K562 (cell line): ENCODE measurements at regions not wholly inside any gene's neighbourhood (a gene's known extent, or its start where the extent isn't known, plus 50 kb on each side); places are given as distances from the start of the nearest gene placed in this dataset.

Source experiments
- ATAC-seq: fragments of 200-7000 bp; cut with Tn5 transposase; 3 replicates; pipeline ENCODE4 v1.9.1; 2020; ENCODE audit warnings: moderate library complexity
- BruUV-seq: library from RNA; stranded (reverse); fragments of 400-500 nt; replicated peaks from 2 replicates; lab custom pipeline; 2021; lab: Mats Ljungman, UMichigan
- CTCF ChIA-PET: fragments of 300-600 bp; formaldehyde crosslinking; extraction: SDS; loops from one replicate; lab custom pipeline; 2021; ENCODE audit warnings: low intra/inter-chr PET ratio; lab: Yijun Ruan, JAX
- POLR2A ChIA-PET: fragments of 300-600, 350-650 bp; sonication (Branson Sonifier 250); formaldehyde crosslinking; extraction: SDS; loops from one replicate; lab custom pipeline; 2021; ENCODE audit warnings: antibody characterized with exemption, inconsistent platforms; lab: Yijun Ruan, JAX
- DNase-seq, 4 experiments: peaks; one replicate each; pipeline versions ENCODE4 v3.0.0 to v3.0.0-alpha.2; 2011 to 2018; ENCODE audit warnings: low spot score in 3 of 4, mixed read lengths in 3 of 4; ENCODE audit errors: extremely low read depth in 1 of 4
- FAIRE-seq: peaks from 2 replicates; lab custom pipeline; 2011; peaks lifted over from hg19 to GRCh38; lab: Jason Lieb, UNC
- H2AFZ ChIP-seq: 2 replicates; pipeline ENCODE4 v1.6.0; 2011; ENCODE audit warnings: low read depth, low read length, control low read depth, inconsistent platforms
- H3K27ac ChIP-seq: fragments of 200-600 bp; 3 replicates; pipeline ENCODE4 v1.8.0; 2011; ENCODE audit warnings: low read depth, mild to moderate bottlenecking, control low read depth, inconsistent platforms, low read length, moderate library complexity, mixed read lengths; ENCODE audit errors: extremely low read depth
- H3K27me3 ChIP-seq, 2 experiments: fragments of 300-600 bp in 1 of 2; 2 replicates in 1 of 2; 3 replicates in 1 of 2; pipeline versions ENCODE4 v1.6.0 to v1.8.0; 2011; ENCODE audit warnings: inconsistent platforms in 2 of 2, low read length in 2 of 2, mild to moderate bottlenecking in 1 of 2, mixed read lengths in 1 of 2, moderate library complexity in 1 of 2; ENCODE audit not compliant: control insufficient read depth in 2 of 2, insufficient read depth in 2 of 2
- H3K36me3 ChIP-seq: fragments of 300-600 bp; 3 replicates; pipeline ENCODE4 v1.8.0; 2011; ENCODE audit warnings: mild to moderate bottlenecking, low read length, inconsistent platforms; ENCODE audit not compliant: control insufficient read depth, insufficient read depth
- H3K4me1 ChIP-seq, 2 experiments: fragments of 200-600 bp in 1 of 2; replicated peaks in 1 of 2; 2 replicates in 1 of 2; 3 replicates in 1 of 2; pipeline versions ENCODE4 v1.5.1 to v1.8.0; 2011; ENCODE audit warnings: inconsistent platforms in 2 of 2, low read length in 2 of 2, mild to moderate bottlenecking in 1 of 2, mixed read lengths in 1 of 2, moderate library complexity in 1 of 2; ENCODE audit not compliant: control insufficient read depth in 2 of 2, insufficient read depth in 2 of 2
- H3K4me2 ChIP-seq: 2 replicates; pipeline ENCODE4 v1.6.1; 2011; ENCODE audit warnings: low read length, control low read depth, inconsistent platforms, mixed read lengths; ENCODE audit not compliant: insufficient read depth
- H3K4me3 ChIP-seq: fragments of 200-600 bp; sonication (generic), shearing (Covaris generic); 2 replicates; pipeline ENCODE4 v1.5.1; 2016; ENCODE audit warnings: control low read depth, inconsistent platforms
- H3K79me2 ChIP-seq: fragments of 200-600 bp; 3 replicates; pipeline ENCODE4 v1.8.0; 2011; ENCODE audit warnings: low read length, inconsistent platforms; ENCODE audit not compliant: control insufficient read depth, insufficient read depth
- H3K9ac ChIP-seq, 2 experiments: 2 replicates each; pipeline versions ENCODE4 v1.6.0 to v1.6.1; 2011; ENCODE audit warnings: low read depth in 2 of 2, low read length in 2 of 2, control low read depth in 1 of 2, inconsistent platforms in 1 of 2, mild to moderate bottlenecking in 1 of 2, mixed read lengths in 1 of 2; ENCODE audit not compliant: insufficient read depth in 1 of 2
- H3K9me1 ChIP-seq: one replicate; pipeline ENCODE4 v1.6.0; 2011; ENCODE audit warnings: inconsistent platforms, mild to moderate bottlenecking, low read length, moderate library complexity; ENCODE audit not compliant: control insufficient read depth, insufficient read depth
- H3K9me3 ChIP-seq: replicated peaks from 2 replicates; pipeline ENCODE4 v1.5.1; 2011; ENCODE audit warnings: low read depth, low read length, inconsistent platforms; ENCODE audit not compliant: control insufficient read depth, insufficient read depth
- H4K20me1 ChIP-seq: replicated peaks from 2 replicates; pipeline ENCODE4 v1.6.1; 2011; ENCODE audit warnings: low read length, inconsistent platforms, mixed read lengths; ENCODE audit not compliant: control insufficient read depth, insufficient read depth
- CC2D1A ChIP-seq: fragments of 450-650 bp; IDR thresholded peaks from 2 replicates; pipeline ENCODE4 v1.6.1; 2017; ENCODE audit warnings: mild to moderate bottlenecking
- CEBPZ ChIP-seq: fragments of 150-350 bp; IDR thresholded peaks from 2 replicates; pipeline ENCODE4 v1.6.1; 2014; ENCODE audit warnings: low read depth, mild to moderate bottlenecking, low read length, borderline replicate concordance
- FOS ChIP-seq: IDR thresholded peaks from 3 replicates; pipeline ENCODE4 v1.6.1; 2011; ENCODE audit not compliant: insufficient read length; ENCODE audit errors: extremely low read depth
- MTA2 ChIP-seq: fragments of 450-650 bp; IDR thresholded peaks from 2 replicates; pipeline ENCODE4 v1.6.1; 2016; ENCODE audit warnings: low read depth
- PCBP1 ChIP-seq: fragments of 200-400 bp; formaldehyde crosslinking; IDR thresholded peaks from 2 replicates; pipeline ENCODE4 v1.6.1; 2018; ENCODE audit warnings: mild to moderate bottlenecking, low read depth, low read length; ENCODE audit not compliant: poor library complexity, severe bottlenecking
- PRPF4 ChIP-seq: fragments of 200-400 bp; formaldehyde crosslinking; IDR thresholded peaks from one replicate; pipeline ENCODE4 v1.6.1; 2017; ENCODE audit warnings: low read length, low read depth, mild to moderate bottlenecking; ENCODE audit not compliant: insufficient read depth, poor library complexity, severe bottlenecking
- RBFOX2 ChIP-seq: fragments of 200-400 bp; formaldehyde crosslinking; IDR thresholded peaks from 2 replicates; pipeline ENCODE4 v1.6.1; 2017; ENCODE audit warnings: low read depth, mild to moderate bottlenecking, low read length, moderate library complexity
- ZBTB2 ChIP-seq: fragments of 450-650 bp; IDR thresholded peaks from 2 replicates; pipeline ENCODE4 v1.6.1; 2016; ENCODE audit warnings: antibody characterized with exemption
- ZBTB7A ChIP-seq: IDR thresholded peaks from 2 replicates; pipeline ENCODE4 v1.6.1; 2011; ENCODE audit warnings: low read depth, mild to moderate bottlenecking, low read length, moderate library complexity, borderline replicate concordance; ENCODE audit not compliant: control insufficient read depth
- ZFX ChIP-seq: sonication (generic); formaldehyde crosslinking; IDR thresholded peaks from 2 replicates; pipeline ENCODE4 v1.8.0; 2022; ENCODE audit warnings: mild to moderate bottlenecking, missing genetic modification reagents, moderate library complexity
- ZNF384 ChIP-seq: IDR thresholded peaks from 2 replicates; pipeline ENCODE4 v1.6.1; 2012; ENCODE audit warnings: low read depth, low read length, improper control_type of control experiment
- ZNF655 ChIP-seq: fragments of 250-450 bp; sonication (Bioruptor Pico); IDR thresholded peaks from 2 replicates; pipeline ENCODE4 v1.5.0; 2021
- ZNF79 ChIP-seq: fragments of 250-450 bp; sonication (Bioruptor Pico); IDR thresholded peaks from 2 replicates; pipeline ENCODE4 v1.4.0; 2020; ENCODE audit warnings: low read depth, mild to moderate bottlenecking, moderate library complexity
- WGBS: fragments of 100-300 bp; shearing (Covaris generic); methylation state at CpG from one replicate; pipeline ENCODE4 v1.1.6; 2016; ENCODE audit warnings: low coverage, mixed read lengths; ENCODE audit not compliant: insufficient coverage; ENCODE audit errors: missing lambda C conversion rate; 5-methylcytosine and 5-hydroxymethylcytosine counted together
- in situ Hi-C: fragments of 300-500 bp; cut with MboI; formaldehyde crosslinking; loops from 4 replicates; pipeline ENCODE4 v1.15.0; 2018; ENCODE audit warnings: inconsistent platforms, mixed read lengths
- intact Hi-C: fragments of 100-400 bp; cut with micrococcal nuclease; formaldehyde crosslinking; loops from 2 replicates; pipeline ENCODE4 v1.14.2; 2022

GRCh38 chr12:34348836-34349672 lies 326.8 kb downstream of the ALG10 start:
- no peaks in the 10 kb centered on the region for H3K9me1 ChIP-seq
- ATAC-seq (peak; percentile 45), DNase-seq (peak; percentile 44 to 62 (median 55)), FAIRE-seq (no peak)
- BruUV-seq: no TSS peak
- H3K4me2 ChIP-seq: peak overlapping the region; percentile 83
- intact Hi-C loops: loop anchor here (10.0 kb wide), 1 partner anchor 224 kb away; no protein-coding TSS in a partner anchor
- peaks cover 25 to 100% of the 10 kb centered on the region in 2 experiments for H3K4me1 ChIP-seq
- peak overlapping the region; percentile 98 for H2AFZ ChIP-seq
- peak overlapping the region; percentile 82 to 94 for H3K9ac ChIP-seq
- H3K27me3 ChIP-seq: 0 out of 5 replicates have a peak, but pooled peaks cover 0 to 5% of the 10 kb centered on the region in 2 experiments
- H3K27ac ChIP-seq: peak overlapping the region; percentile 67
- ChIA-PET CTCF (no interaction called here), POLR2A (no interaction called here)
- H3K4me3 ChIP-seq: peak overlapping the region; percentile 16
- H3K36me3 ChIP-seq: no peaks in the 10 kb centered on the region
- 20% methylated on average over 30 of the region's 50 CpGs for WGBS
- H3K9me3 ChIP-seq: no peaks in the 10 kb centered on the region
- H3K79me2 ChIP-seq: no peaks in the 10 kb centered on the region; the same call in 2 of the 3 replicates
- in situ Hi-C loops: no loop called here
- no peaks in the 10 kb centered on the region for H4K20me1 ChIP-seq
- TF ChIP-seq ZBTB7A: peak; percentile 35
- no peak for TF ChIP-seq ZBTB2
- peak; percentile 12; the same call in 1 of the 2 replicates for TF ChIP-seq ZNF384
- TF ChIP-seq RBFOX2: peak; percentile 64
- no peak for TF ChIP-seq PRPF4
- peak; percentile 17; the same call in 1 of the 2 replicates for TF ChIP-seq ZFX (CRISPR knock-in tag)
- TF ChIP-seq MTA2: no peak
- TF ChIP-seq PCBP1: no peak
- no peak for TF ChIP-seq CC2D1A
- TF ChIP-seq FOS: no peak
- TF ChIP-seq ZNF655 (CRISPR knock-in tag): no peak
- no peak for TF ChIP-seq CEBPZ
- no peak for TF ChIP-seq ZNF79
